ENCODE measurements at regions not wholly inside any gene's neighbourhood (a gene's known extent, or its start where the extent isn't known, plus 50 kb on each side); places are given as distances from the start of the nearest gene placed in this dataset.

- TF ChIP-seq CTCF (IDR thresholded peaks at IDR 0.05) (no peak), EP300 (IDR thresholded peaks at IDR 0.05) (no peak)
Measured at GRCh38 chr21:24045373-24045772, 1561.9 kb downstream of the MRPL39 start.
